ENCODE measurements at regions not wholly inside any gene's neighbourhood (a gene's known extent, or its start where the extent isn't known, plus 50 kb on each side); places are given as distances from the start of the nearest gene placed in this dataset.

- H3K4me1 Mint-ChIP-seq: peaks cover 56 to 86% (median 72%) of the 10 kb centered on the region in 3 donors
- ChIA-PET CTCF (no interaction called here), POLR2A (no interaction called here)
- DNase-seq: no peak
- Histone ChIP-seq H3K36me3 (ENCODE audit: insufficient read depth, low read length) (peaks cover 8% of the 10 kb centered on the region), H3K27me3 (ENCODE audit: insufficient read depth, low read length, poor library complexity, severe bottlenecking) (no peaks in the 10 kb centered on the region), H3K27ac (ENCODE audit: low read depth, low read length) (no peak overlapping the region), H3K4me1 (ENCODE audit: insufficient read depth, low read length) (peaks cover 28% of the 10 kb centered on the region), H3K9me3 (ENCODE audit: low read length) (no peaks in the 10 kb centered on the region), H3K4me3 (ENCODE audit: low read length) (no peak overlapping the region)
- H3K27me3 Mint-ChIP-seq: no peaks in the 10 kb centered on the region
- no peaks in the 10 kb centered on the region for H3K9me3 Mint-ChIP-seq
- H3K4me3 Mint-ChIP-seq: peak overlapping the region in 5 of 7 donors; percentile 28 to 65 (median 56)
- peaks cover 6 to 40% (median 8%) of the 10 kb centered on the region in 3 donors for H3K36me3 Mint-ChIP-seq
- peak overlapping the region; percentile 40 to 97 (median 87) for H3K27ac Mint-ChIP-seq
These were observed 107.4 kb downstream of the NCOR2 start for GRCh38 chr12:124459852-124460645.

DNA sequence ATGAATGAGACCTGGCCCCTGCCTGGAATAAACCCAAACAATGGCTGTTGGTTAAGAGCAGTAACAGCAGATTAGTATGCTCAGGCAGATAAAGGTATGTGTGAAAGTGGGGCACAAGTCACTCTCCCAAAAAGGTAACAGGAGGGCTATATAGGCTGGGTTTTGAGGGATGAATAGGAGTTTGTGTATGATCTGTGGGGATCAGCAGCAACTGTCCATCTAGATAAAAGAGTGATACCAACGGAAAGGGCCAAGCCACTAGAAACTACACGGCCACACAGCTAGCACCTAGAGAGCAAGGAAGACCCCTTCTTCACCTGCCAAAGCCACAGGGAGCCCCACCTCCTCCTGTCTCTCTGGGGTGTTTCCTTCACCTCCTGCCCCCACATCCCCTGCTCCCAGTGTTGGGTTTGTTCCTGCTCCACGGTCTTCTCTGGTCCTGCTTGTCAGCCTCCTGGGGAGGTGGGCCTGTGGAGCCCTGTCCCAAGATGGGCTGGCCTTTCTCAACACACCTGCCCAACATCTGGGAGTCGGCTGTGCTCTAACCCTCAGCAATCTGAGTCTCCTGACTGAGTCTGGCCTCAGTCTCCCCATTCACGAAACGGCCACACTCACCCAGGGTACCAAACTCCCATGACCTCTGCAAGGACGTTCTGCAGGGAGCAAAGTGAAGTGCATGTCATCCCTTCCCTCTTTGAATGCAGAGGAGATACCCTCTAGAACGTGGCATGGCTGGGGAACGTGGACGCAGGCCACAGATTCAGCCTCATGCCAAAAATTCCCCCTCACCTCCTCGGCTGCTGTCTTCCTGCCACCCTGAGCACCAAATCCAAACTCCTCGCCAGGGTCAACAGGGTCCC is 108.2 kb downstream of the NCOR2 start:
- H3K27me3 Mint-ChIP-seq: no peaks in the 10 kb centered on the region
- POLR2A ChIA-PET: no interaction called here

DNA sequence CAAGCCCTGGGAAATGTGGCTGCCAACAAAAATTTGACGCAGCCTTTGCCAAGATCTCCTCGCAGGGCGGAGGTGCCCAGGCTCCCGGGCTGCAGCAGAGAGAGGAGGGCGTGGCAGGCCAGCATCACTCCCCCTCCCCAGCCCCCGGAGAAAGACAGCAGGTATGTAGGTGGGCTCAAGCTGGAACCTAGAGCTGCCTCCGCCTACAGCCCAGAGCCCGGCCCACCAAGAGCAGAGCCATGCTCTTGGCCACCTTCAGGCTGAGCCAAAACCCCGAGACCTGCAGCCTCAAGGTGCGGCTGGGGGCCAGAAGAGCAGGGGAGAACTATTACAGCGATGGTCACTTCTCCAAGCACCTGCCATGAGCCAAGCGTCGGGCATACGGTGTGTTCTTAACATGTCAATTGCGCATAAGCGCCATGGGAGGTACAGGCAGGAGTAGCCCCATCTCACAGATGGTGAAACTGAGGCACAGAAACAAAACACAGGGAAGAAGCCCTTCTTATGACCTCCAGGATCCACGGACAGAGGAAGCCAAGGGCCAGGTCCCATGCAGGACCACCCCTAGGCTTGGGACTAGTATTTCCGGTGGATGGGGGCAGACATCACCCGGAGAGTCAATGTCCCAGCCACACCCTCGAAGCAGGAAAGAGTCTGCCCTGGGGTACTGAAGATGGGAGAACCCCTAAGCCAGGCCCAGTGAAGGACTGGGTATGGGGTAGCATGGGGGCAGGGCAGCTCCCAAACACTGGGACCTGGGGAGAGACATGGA is 109.0 kb downstream of the NCOR2 start:
- Mint-ChIP-seq H3K9me3 (no peaks in the 10 kb centered on the region), H3K27me3 (no peaks in the 10 kb centered on the region), H3K27ac (peak overlapping the region; percentile 67 to 97 (median 88)), H3K4me3 (peak overlapping the region in 3 of 7 donors; percentile 6 to 63 (median 51)), H3K36me3 (peaks cover 0 to 29% (median 4%) of the 10 kb centered on the region in 3 donors), H3K4me1 (peaks cover 58 to 87% (median 73%) of the 10 kb centered on the region in 3 donors)
- ChIA-PET POLR2A (interaction anchor here (1.4 kb wide), 1 partner anchor 67 kb away, joined by 3 read pairs; no protein-coding TSS in a partner anchor), CTCF (no interaction called here)
- no peak overlapping the region for H3K4me3 ChIP-seq (ENCODE audit: low read length)
- DNase-seq: no peak
- H3K36me3 ChIP-seq (ENCODE audit: insufficient read depth, low read length): no peaks in the 10 kb centered on the region
- H3K27ac ChIP-seq (ENCODE audit: low read depth, low read length): no peak overlapping the region
- peaks cover 38% of the 10 kb centered on the region for H3K4me1 ChIP-seq (ENCODE audit: insufficient read depth, low read length)
- no peaks in the 10 kb centered on the region for H3K27me3 ChIP-seq (ENCODE audit: insufficient read depth, low read length, poor library complexity, severe bottlenecking)
- H3K9me3 ChIP-seq (ENCODE audit: low read length): no peaks in the 10 kb centered on the region

More for the DNA sequence above, 108.2 kb downstream of the NCOR2 start:
- Histone ChIP-seq H3K9me3 (ENCODE audit: low read length) (no peaks in the 10 kb centered on the region), H3K27ac (ENCODE audit: low read depth, low read length) (no peak overlapping the region), H3K27me3 (ENCODE audit: insufficient read depth, low read length, poor library complexity, severe bottlenecking) (no peaks in the 10 kb centered on the region), H3K4me3 (ENCODE audit: low read length) (no peak overlapping the region), H3K36me3 (ENCODE audit: insufficient read depth, low read length) (no peaks in the 10 kb centered on the region), H3K4me1 (ENCODE audit: insufficient read depth, low read length) (peaks cover 30% of the 10 kb centered on the region)
- peaks cover 0 to 33% (median 6%) of the 10 kb centered on the region in 3 donors for H3K36me3 Mint-ChIP-seq
- H3K9me3 Mint-ChIP-seq: no peaks in the 10 kb centered on the region
- peak overlapping the region in 6 of 7 donors; percentile 15 to 65 (median 48) for H3K4me3 Mint-ChIP-seq
- CTCF ChIA-PET: no interaction called here
- H3K4me1 Mint-ChIP-seq: peaks cover 56 to 86% (median 72%) of the 10 kb centered on the region in 3 donors
- no peak for DNase-seq
- H3K27ac Mint-ChIP-seq: peak overlapping the region; percentile 40 to 97 (median 90)

DNA sequence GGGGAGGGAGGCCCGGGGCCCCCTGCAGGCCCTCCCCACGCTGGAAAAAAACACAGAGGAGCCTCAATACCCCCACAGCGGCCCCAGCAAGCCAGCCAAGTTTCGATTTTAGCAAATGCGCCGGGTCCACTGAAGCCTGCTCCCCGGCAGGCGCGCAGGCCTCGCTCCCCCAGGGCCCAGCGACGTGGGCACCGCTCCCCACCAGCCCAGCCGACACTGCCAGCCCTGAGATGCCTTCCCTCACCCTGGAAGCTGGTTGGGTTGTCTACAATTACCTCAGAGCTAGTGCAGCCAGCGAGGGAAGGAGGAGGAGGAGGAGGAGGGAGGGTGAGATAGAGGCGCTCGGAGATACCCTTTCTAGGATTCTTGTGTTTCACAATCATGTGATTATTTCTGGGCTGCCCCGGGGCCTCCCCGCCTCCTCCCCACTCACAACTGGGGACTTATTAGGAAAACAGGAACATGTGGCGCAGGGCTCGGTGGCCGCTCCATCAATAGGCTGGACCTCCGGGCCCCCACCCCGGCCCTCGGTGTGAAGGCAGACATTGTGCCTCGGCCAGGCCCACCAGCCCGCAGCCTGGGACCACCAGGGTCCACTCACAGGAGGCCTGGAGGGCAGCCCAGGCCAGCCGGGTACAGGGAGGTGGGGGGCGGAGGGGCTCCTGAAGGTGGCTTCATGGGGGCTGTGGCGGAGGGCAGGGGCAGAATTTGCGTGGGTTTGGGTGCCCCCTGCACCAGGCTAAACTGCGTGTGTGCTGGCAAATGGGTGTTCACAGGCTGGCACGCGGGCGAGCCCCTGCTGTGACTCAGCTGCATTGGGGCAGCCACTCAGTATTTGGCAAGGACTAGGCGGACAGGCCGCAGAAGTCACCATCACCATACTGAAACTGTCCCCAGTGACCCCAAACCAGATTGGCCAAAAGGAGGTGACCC is 109.9 kb downstream of the NCOR2 start:
- Mint-ChIP-seq H3K27me3 (no peaks in the 10 kb centered on the region), H3K27ac (peak overlapping the region; percentile 67 to 97 (median 91)), H3K4me1 (peaks cover 56 to 84% (median 68%) of the 10 kb centered on the region in 3 donors), H3K9me3 (no peaks in the 10 kb centered on the region), H3K36me3 (peaks cover 0 to 22% (median 4%) of the 10 kb centered on the region in 3 donors), H3K4me3 (peak overlapping the region; percentile 81 to 93 (median 82))
- CTCF ChIA-PET: no interaction called here
- Histone ChIP-seq H3K27ac (ENCODE audit: low read depth, low read length) (peak overlapping the region; percentile 67), H3K27me3 (ENCODE audit: insufficient read depth, low read length, poor library complexity, severe bottlenecking) (no peaks in the 10 kb centered on the region), H3K9me3 (ENCODE audit: low read length) (no peaks in the 10 kb centered on the region), H3K4me3 (ENCODE audit: low read length) (peak overlapping the region; percentile 54), H3K4me1 (ENCODE audit: insufficient read depth, low read length) (peaks cover 47% of the 10 kb centered on the region), H3K36me3 (ENCODE audit: insufficient read depth, low read length) (no peaks in the 10 kb centered on the region)
- DNase-seq: peak; percentile 41 to 65 (median 57)
- POLR2A ChIA-PET: interaction anchor here (1.4 kb wide), 1 partner anchor 66 kb away, joined by 3 read pairs; no protein-coding TSS in a partner anchor

- Histone ChIP-seq H3K9me3 (ENCODE audit: low read length) (no peaks in the 10 kb centered on the region), H3K27ac (ENCODE audit: low read depth, low read length) (peak overlapping the region; percentile 67), H3K4me3 (ENCODE audit: low read length) (peak overlapping the region; percentile 54), H3K36me3 (ENCODE audit: insufficient read depth, low read length) (no peaks in the 10 kb centered on the region), H3K4me1 (ENCODE audit: insufficient read depth, low read length) (peaks cover 55% of the 10 kb centered on the region), H3K27me3 (ENCODE audit: insufficient read depth, low read length, poor library complexity, severe bottlenecking) (no peaks in the 10 kb centered on the region)
- Mint-ChIP-seq H3K27ac (peak overlapping the region; percentile 56 to 97 (median 91)), H3K27me3 (no peaks in the 10 kb centered on the region), H3K36me3 (peaks cover 0 to 17% (median 3%) of the 10 kb centered on the region in 3 donors), H3K4me1 (peaks cover 57 to 87% (median 69%) of the 10 kb centered on the region in 3 donors), H3K4me3 (peak overlapping the region; percentile 81 to 93 (median 82)), H3K9me3 (no peaks in the 10 kb centered on the region)
- CTCF ChIA-PET: interaction anchor here (1.4 to 2.9 kb wide), 2 partner anchors 9 to 13 kb away, joined by 3 to 17 read pairs; no protein-coding TSS in a partner anchor
- POLR2A ChIA-PET: interaction anchor here (1.4 kb wide), 1 partner anchor 65 kb away, joined by 3 read pairs; no protein-coding TSS in a partner anchor
- DNase-seq: peak; percentile 29 to 77 (median 57)
These were observed 110.7 kb downstream of the NCOR2 start for GRCh38 chr12:124456652-124457152.

GRCh38 chr12:124456133-124456651 is 111.2 kb downstream of the NCOR2 start:
- Histone ChIP-seq H3K27me3 (ENCODE audit: insufficient read depth, low read length, poor library complexity, severe bottlenecking) (no peaks in the 10 kb centered on the region), H3K36me3 (ENCODE audit: insufficient read depth, low read length) (no peaks in the 10 kb centered on the region), H3K9me3 (ENCODE audit: low read length) (no peaks in the 10 kb centered on the region), H3K4me3 (ENCODE audit: low read length) (no peak overlapping the region), H3K27ac (ENCODE audit: low read depth, low read length) (no peak overlapping the region), H3K4me1 (ENCODE audit: insufficient read depth, low read length) (peaks cover 59% of the 10 kb centered on the region)
- Mint-ChIP-seq H3K36me3 (peaks cover 0 to 12% (median 3%) of the 10 kb centered on the region in 3 donors), H3K4me3 (peak overlapping the region; percentile 81 to 93 (median 82)), H3K27ac (peak overlapping the region; percentile 56 to 97 (median 91)), H3K4me1 (peaks cover 61 to 87% (median 72%) of the 10 kb centered on the region in 3 donors), H3K9me3 (no peaks in the 10 kb centered on the region), H3K27me3 (no peaks in the 10 kb centered on the region)
- ChIA-PET CTCF (interaction anchor here (1.4 to 2.9 kb wide), 2 partner anchors 10 to 13 kb away, joined by 3 to 17 read pairs; no protein-coding TSS in a partner anchor), POLR2A (no interaction called here)
- DNase-seq: peak in 1 of 5 donors; percentile 43
